ENCODE measurements at regions not wholly inside any gene's neighbourhood (a gene's known extent, or its start where the extent isn't known, plus 50 kb on each side); places are given as distances from the start of the nearest gene placed in this dataset.

DNA sequence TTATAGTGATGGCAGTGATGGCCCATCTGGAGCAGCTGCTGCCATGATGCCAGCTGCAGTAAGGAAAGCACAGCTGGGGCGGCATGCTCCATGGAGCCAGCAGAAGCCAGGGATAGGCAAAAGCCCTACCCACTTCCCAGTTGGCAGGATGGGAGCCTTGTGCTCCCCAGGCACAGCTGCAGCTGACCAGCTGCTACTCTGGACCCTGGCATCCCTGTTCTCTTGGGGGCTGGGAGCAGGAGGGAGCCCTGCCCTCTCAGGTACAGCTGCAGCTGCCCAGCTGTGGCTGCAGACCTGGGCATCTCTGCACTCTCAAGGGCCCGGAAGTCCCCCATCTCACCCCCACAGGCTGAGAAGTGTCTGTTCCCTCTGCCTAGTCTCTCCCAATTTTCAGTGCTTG, 531.9 kb downstream of the PCDH18 start:
- TF ChIP-seq ZFX (IDR thresholded peaks at IDR 0.05; ENCODE audit: borderline replicate concordance) = no peak
- TF ChIP-seq CTCF (IDR thresholded peaks at IDR 0.05) = no peak
- H3K27ac ChIP-seq = no peak overlapping the region

GRCh38 chr4:136992032-136992431, 540.3 kb downstream of the PCDH18 start:
- TF ChIP-seq CTCF (IDR thresholded peaks at IDR 0.05) = no peak
- no peak for TF ChIP-seq ZFX (IDR thresholded peaks at IDR 0.05; ENCODE audit: borderline replicate concordance)
- H3K27ac ChIP-seq = no peak overlapping the region

DNA sequence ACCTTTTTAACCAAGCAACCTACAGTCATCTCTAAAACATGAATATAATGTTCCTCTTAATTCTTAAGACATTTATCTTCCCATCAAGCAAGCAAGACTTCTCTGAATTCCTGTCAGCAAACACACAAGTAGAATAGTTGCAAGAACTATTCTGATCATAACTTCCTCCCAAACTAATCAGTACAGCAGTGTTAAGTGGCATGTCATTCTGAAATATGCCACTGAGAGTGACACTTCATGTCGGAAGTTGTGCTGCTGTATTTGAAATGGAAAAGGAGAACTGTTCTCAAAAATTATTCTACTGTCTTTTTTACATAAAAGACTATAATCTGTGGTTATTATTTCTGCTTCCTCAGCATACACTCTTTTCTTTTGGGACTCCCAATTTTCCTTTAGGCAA, 546.6 kb downstream of the PCDH18 start:
- no peak overlapping the region for H3K27ac ChIP-seq
- TF ChIP-seq CTCF (IDR thresholded peaks at IDR 0.05) = no peak
- no peak for TF ChIP-seq ZFX (IDR thresholded peaks at IDR 0.05; ENCODE audit: borderline replicate concordance)

- no peak overlapping the region for H3K27ac ChIP-seq
- TF ChIP-seq ZFX (IDR thresholded peaks at IDR 0.05; ENCODE audit: borderline replicate concordance) (no peak), CTCF (IDR thresholded peaks at IDR 0.05) (no peak)
These were observed 565.2 kb downstream of the PCDH18 start for GRCh38 chr4:136967069-136967468.

GRCh38 chr4:136965478-136965877, 566.8 kb downstream of the PCDH18 start:
- TF ChIP-seq CTCF (IDR thresholded peaks at IDR 0.05) (no peak), ZFX (IDR thresholded peaks at IDR 0.05; ENCODE audit: borderline replicate concordance) (no peak)
- no peak overlapping the region for H3K27ac ChIP-seq

- H3K27ac ChIP-seq = no peak overlapping the region
- no peak for TF ChIP-seq ZFX (IDR thresholded peaks at IDR 0.05; ENCODE audit: borderline replicate concordance)
- no peak for TF ChIP-seq CTCF (IDR thresholded peaks at IDR 0.05)
These were observed 569.4 kb downstream of the PCDH18 start for GRCh38 chr4:136962868-136963267.

DNA sequence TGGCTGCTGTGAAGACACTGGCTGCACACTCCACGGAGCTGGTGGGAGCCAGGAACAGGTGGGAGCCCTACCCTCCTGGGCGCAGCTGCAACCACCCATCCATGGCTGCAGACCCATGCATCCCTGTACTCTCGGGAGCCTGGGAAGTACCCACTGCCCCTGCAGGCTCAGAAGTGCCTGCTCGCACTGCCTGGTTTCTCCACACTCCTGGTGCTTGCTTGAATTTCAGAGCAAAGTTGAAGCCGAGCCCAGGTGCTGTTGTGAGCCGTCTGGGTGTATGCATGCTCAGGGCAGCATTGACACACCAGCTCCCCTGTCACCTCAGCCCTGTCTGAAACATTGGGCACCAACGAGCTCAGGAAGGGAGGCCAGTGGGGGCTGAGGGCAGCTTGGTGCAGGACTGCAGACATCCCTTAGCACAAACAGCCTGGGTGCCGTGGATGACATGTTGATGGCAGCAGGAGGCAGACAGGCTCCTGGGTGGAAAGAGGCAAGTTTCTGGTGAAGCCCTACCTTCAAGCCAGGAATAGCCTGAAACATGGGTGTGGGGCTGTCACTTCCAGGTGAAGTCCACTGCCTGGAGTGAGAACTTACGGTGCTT, 585.9 kb downstream of the PCDH18 start:
- no peak overlapping the region for H3K27ac ChIP-seq
- TF ChIP-seq CTCF (IDR thresholded peaks at IDR 0.05) = no peak
- TF ChIP-seq ZFX (IDR thresholded peaks at IDR 0.05; ENCODE audit: borderline replicate concordance) = no peak
